GM12878 (cell line): ENCODE measurements at regions not wholly inside any gene's neighbourhood (a gene's known extent, or its start where the extent isn't known, plus 50 kb on each side); places are given as distances from the start of the nearest gene placed in this dataset.

Experiments used
- ATAC-seq: fragments of 200-7000 bp; cut with Tn5 transposase; 3 replicates; pipeline ENCODE4 v1.9.1; 2020; ENCODE audit warnings: mild to moderate bottlenecking, moderate library complexity
- BruUV-seq: library from RNA; stranded (reverse); fragments of 400-500 nt; replicated peaks from 2 replicates; lab custom pipeline; 2021; lab: Mats Ljungman, UMichigan
- CTCF ChIA-PET: fragments of 300-600 bp; sonication (Branson Sonifier 250); formaldehyde crosslinking; extraction: SDS; loops from one replicate; lab custom pipeline; 2021; ENCODE audit warnings: inconsistent platforms; lab: Yijun Ruan, JAX
- POLR2A ChIA-PET: fragments of 350-600 bp; formaldehyde crosslinking; extraction: SDS; loops from one replicate; lab custom pipeline; 2021; ENCODE audit warnings: inconsistent platforms; lab: Charles Lee
- RAD21 ChIA-PET: fragments of 300-600 bp; sonication (Branson Sonifier 250); formaldehyde crosslinking; loops from one replicate; lab custom pipeline; 2023; ENCODE audit warnings: antibody characterized with exemption; ENCODE audit not compliant: unreplicated experiment; lab: Charles Lee
- SMC1A ChIA-PET: fragments of 300-600 bp; sonication (Branson Sonifier 250); formaldehyde crosslinking; loops from one replicate; lab custom pipeline; 2023; ENCODE audit not compliant: unreplicated experiment, uncharacterized antibody; lab: Charles Lee
- DNase-seq: peaks from one replicate; pipeline ENCODE4 v3.0.0-alpha.2; 2011; ENCODE audit warnings: low read depth, low spot score
- FAIRE-seq: peaks from 3 replicates; lab custom pipeline; 2011; peaks lifted over from hg19 to GRCh38; lab: Jason Lieb, UNC
- H2AFZ ChIP-seq: 2 replicates; pipeline ENCODE4 v1.6.0; 2011; ENCODE audit warnings: low read depth, low read length, control low read depth; ENCODE audit not compliant: control insufficient read depth
- H3K27ac ChIP-seq: 2 replicates; pipeline ENCODE4 v1.5.1; 2011; ENCODE audit warnings: control low read depth; ENCODE audit not compliant: control insufficient read depth, insufficient read depth
- H3K27me3 ChIP-seq, 2 experiments: replicated peaks in 1 of 2; 2 replicates each; pipeline versions ENCODE4 v1.6.0 to v1.6.1; 2011; ENCODE audit warnings: low read length in 1 of 2; ENCODE audit not compliant: control insufficient read depth in 2 of 2, insufficient read depth in 2 of 2
- H3K36me3 ChIP-seq, 2 experiments: 2 replicates each; pipeline ENCODE4 v1.5.1; 2011; ENCODE audit warnings: low read length in 1 of 2; ENCODE audit not compliant: control insufficient read depth in 2 of 2, insufficient read depth in 2 of 2
- H3K4me1 ChIP-seq: 2 replicates; pipeline ENCODE4 v1.6.1; 2011; ENCODE audit warnings: mild to moderate bottlenecking, low read length, moderate library complexity, mixed read lengths; ENCODE audit not compliant: control insufficient read depth, insufficient read depth
- H3K4me2 ChIP-seq: 2 replicates; pipeline ENCODE4 v1.6.0; 2011; ENCODE audit warnings: control low read depth; ENCODE audit not compliant: control insufficient read depth, insufficient read depth
- H3K4me3 ChIP-seq: fragments of 200-600 bp; sonication (generic); 2 replicates; pipeline ENCODE4 v1.5.1; 2016
- H3K79me2 ChIP-seq: 2 replicates; pipeline ENCODE4 v1.6.0; 2011; ENCODE audit warnings: low read length; ENCODE audit not compliant: control insufficient read depth, insufficient read depth
- H3K9ac ChIP-seq: 2 replicates; pipeline ENCODE4 v1.8.0; 2011; ENCODE audit warnings: low read length, control low read depth, mixed read lengths; ENCODE audit not compliant: control insufficient read depth, insufficient read depth
- H3K9me3 ChIP-seq: replicated peaks from 3 replicates; pipeline ENCODE4 v1.5.1; 2011; ENCODE audit warnings: mild to moderate bottlenecking, low read length; ENCODE audit not compliant: control insufficient read depth, insufficient read depth
- H4K20me1 ChIP-seq: 2 replicates; pipeline ENCODE4 v1.6.0; 2011; ENCODE audit not compliant: control insufficient read depth, insufficient read depth
- NBN ChIP-seq: fragments of 450-650 bp; IDR thresholded peaks from 2 replicates; pipeline ENCODE4 v1.6.1; 2016
- NKRF ChIP-seq: fragments of 450-650 bp; conservative IDR thresholded peaks from 2 replicates; pipeline ENCODE4 v1.6.1; 2017; ENCODE audit warnings: mild to moderate bottlenecking, moderate library complexity
- POLR2AphosphoS5 ChIP-seq: IDR thresholded peaks from 2 replicates; pipeline ENCODE4 v1.6.1; 2011; ENCODE audit warnings: mild to moderate bottlenecking, low read length, inconsistent platforms
- RCOR1 ChIP-seq: conservative IDR thresholded peaks from 2 replicates; pipeline ENCODE4 v1.6.1; 2012; ENCODE audit warnings: low read depth, low read length, improper control_type of control experiment
- REST ChIP-seq: IDR thresholded peaks from 2 replicates; pipeline ENCODE4 v1.6.1; 2012; ENCODE audit warnings: mild to moderate bottlenecking, low read depth, low read length
- SP1 ChIP-seq: IDR thresholded peaks from one replicate; pipeline ENCODE4 v1.6.1; 2011; ENCODE audit warnings: low read depth, low read length
- STAT3 ChIP-seq: IDR thresholded peaks from 2 replicates; pipeline ENCODE4 v1.6.1; 2011; ENCODE audit warnings: low read depth, low read length, improper control_type of control experiment
- YY1 ChIP-seq: IDR thresholded peaks from 2 replicates; pipeline ENCODE4 v1.6.1; 2011; ENCODE audit warnings: low read depth, mild to moderate bottlenecking, low read length
- in situ Hi-C: fragments of 300-500 bp; cut with MboI; formaldehyde crosslinking; loops from 9 replicates; pipeline ENCODE4 v1.14.3; 2018; ENCODE audit warnings: mixed read lengths
- intact Hi-C: fragments of 100-400 bp; cut with micrococcal nuclease; formaldehyde crosslinking; loops from one replicate; pipeline ENCODE4 v1.14.2; 2022; ENCODE audit not compliant: unreplicated experiment

GRCh38 chr1:209218113-209218512, 365.4 kb upstream of the CAMK1G start:
- no peak for DNase-seq
- no peaks in the 10 kb centered on the region for H3K79me2 ChIP-seq
- H3K27ac ChIP-seq: no peak overlapping the region
- intact Hi-C loops: no loop called here
- H3K9me3 ChIP-seq: no peaks in the 10 kb centered on the region
- RAD21 ChIA-PET: no interaction called here
- POLR2A ChIA-PET: no interaction called here
- no TSS peak for BruUV-seq
- no peak overlapping the region for H3K4me2 ChIP-seq
- CTCF ChIA-PET: no interaction called here
- TF ChIP-seq STAT3 (no peak), SP1 (no peak), RCOR1 (no peak), REST (no peak), YY1 (no peak), POLR2AphosphoS5 (no peak), NKRF (no peak), NBN (no peak)
- no peaks in the 10 kb centered on the region for H3K36me3 ChIP-seq
- ATAC-seq: no peak
- H3K4me3 ChIP-seq: no peak overlapping the region
- no peak for FAIRE-seq
- H2AFZ ChIP-seq: no peak overlapping the region
- in situ Hi-C loops: no loop called here
- no peaks in the 10 kb centered on the region for H3K27me3 ChIP-seq
- no peaks in the 10 kb centered on the region for H4K20me1 ChIP-seq
- SMC1A ChIA-PET: no interaction called here
- no peak overlapping the region for H3K9ac ChIP-seq
- no peaks in the 10 kb centered on the region for H3K4me1 ChIP-seq
